Esophagus mucosa (tissue), 1 donor: ENCODE measurements at regions not wholly inside any gene's neighbourhood (a gene's known extent, or its start where the extent isn't known, plus 50 kb on each side); places are given as distances from the start of the nearest gene placed in this dataset.
"Not testable (repeated sequence)": the region's sequence is repeated elsewhere in the genome, so short reads cannot be mapped to it uniquely, and the experiment has no call there.

ENCODE experiments used
- ATAC-seq: fragments of 200-7000 bp; cut with Tn5 transposase; one replicate; pipeline ENCODE4 v1.9.1; 2020
- donor health status: DM: yes; HTN: yes; CAD: no.

- no peak for ATAC-seq
These were observed 120.8 kb upstream of the CDCA7L start for GRCh38 chr7:22066522-22066921.

GRCh38 chr7:22064816-22065215 lies 119.1 kb upstream of the CDCA7L start:
- ATAC-seq: no peak

- ATAC-seq: no peak
These were observed 116.1 kb upstream of the CDCA7L start for GRCh38 chr7:22061775-22062174.

GRCh38 chr7:22060863-22061262 lies 115.2 kb upstream of the CDCA7L start:
- no peak for ATAC-seq

GRCh38 chr7:22060197-22060596 lies 114.5 kb upstream of the CDCA7L start:
- no peak for ATAC-seq

- no peak for ATAC-seq
These were observed 109.5 kb upstream of the CDCA7L start for GRCh38 chr7:22055226-22055625.

- no peak for ATAC-seq
These were observed 107.1 kb upstream of the CDCA7L start for GRCh38 chr7:22052674-22053365.

GRCh38 chr7:22051886-22052673 lies 106.4 kb upstream of the CDCA7L start:
- no peak for ATAC-seq

- ATAC-seq: no peak
These were observed 104.2 kb upstream of the CDCA7L start for GRCh38 chr7:22049766-22050500.

GRCh38 chr7:22043367-22043766 lies 97.7 kb upstream of the CDCA7L start:
- no peak for ATAC-seq

- no peak for ATAC-seq
These were observed 95.4 kb upstream of the CDCA7L start for GRCh38 chr7:22040923-22041595.

GRCh38 chr7:22039670-22040069 lies 94.0 kb upstream of the CDCA7L start:
- ATAC-seq: no peak

GRCh38 chr7:22032356-22032755 lies 86.7 kb upstream of the CDCA7L start:
- not testable (repeated sequence) for ATAC-seq

GRCh38 chr7:22028656-22029055 lies 83.0 kb upstream of the CDCA7L start:
- not testable (repeated sequence) for ATAC-seq

GRCh38 chr7:22027475-22027874 lies 81.8 kb upstream of the CDCA7L start:
- no peak for ATAC-seq

GRCh38 chr7:22025983-22026382 lies 80.3 kb upstream of the CDCA7L start:
- no peak for ATAC-seq

GRCh38 chr7:22025075-22025474 lies 79.4 kb upstream of the CDCA7L start:
- no peak for ATAC-seq

GRCh38 chr7:22019931-22020330 lies 74.2 kb upstream of the CDCA7L start:
- ATAC-seq: no peak

GRCh38 chr7:22016507-22016906 lies 70.8 kb upstream of the CDCA7L start:
- ATAC-seq: peak; percentile 37

GRCh38 chr7:22013711-22014110 lies 68.0 kb upstream of the CDCA7L start:
- ATAC-seq: no peak

GRCh38 chr7:22008683-22009082 lies 63.0 kb upstream of the CDCA7L start:
- no peak for ATAC-seq

GRCh38 chr7:22008087-22008486 lies 62.4 kb upstream of the CDCA7L start:
- ATAC-seq: no peak

GRCh38 chr7:22005151-22005550 lies 59.5 kb upstream of the CDCA7L start:
- no peak for ATAC-seq
